H1 (cell line): ENCODE measurements at regions not wholly inside any gene's neighbourhood (a gene's known extent, or its start where the extent isn't known, plus 50 kb on each side); places are given as distances from the start of the nearest gene placed in this dataset.

Experiments
- CTCF ChIA-PET: fragments of 300-600 bp; sonication (Branson Sonifier 250); formaldehyde crosslinking; loops from one replicate; lab custom pipeline; 2021; ENCODE audit not compliant: partially characterized antibody; lab: Charles Lee
- POLR2A ChIA-PET: fragments of 300-600 bp; sonication (Branson Sonifier 250); formaldehyde crosslinking; loops from one replicate; lab custom pipeline; 2021; ENCODE audit warnings: inconsistent platforms; ENCODE audit not compliant: partially characterized antibody; lab: Charles Lee
- DNase-seq, 2 experiments: peaks; one replicate each; pipeline versions ENCODE4 v3.0.0 to v3.0.0-alpha.2; 2010 to 2022; ENCODE audit warnings: low spot score in 2 of 2, low read depth in 1 of 2, mixed read lengths in 1 of 2
- FAIRE-seq: peaks from 2 replicates; lab custom pipeline; 2011; peaks lifted over from hg19 to GRCh38; lab: Jason Lieb, UNC
- H2AFZ ChIP-seq: 2 replicates; pipeline ENCODE4 v1.8.1; 2012; ENCODE audit warnings: low read length, inconsistent platforms
- H2AK5ac ChIP-seq: 2 replicates; pipeline ENCODE4 v1.6.1; 2013; ENCODE audit warnings: low read depth, low read length
- H2BK120ac ChIP-seq: replicated peaks from 2 replicates; pipeline ENCODE3; 2013; ENCODE audit warnings: low read depth, low read length, inconsistent platforms
- H2BK12ac ChIP-seq: 2 replicates; pipeline ENCODE4 v1.6.1; 2013; ENCODE audit warnings: low read depth, low read length
- H2BK15ac ChIP-seq: 2 replicates; pipeline ENCODE4 v1.6.1; 2013; ENCODE audit warnings: low read length
- H2BK20ac ChIP-seq: 2 replicates; pipeline ENCODE4 v1.6.1; 2013; ENCODE audit warnings: low read length
- H2BK5ac ChIP-seq: 2 replicates; pipeline ENCODE4 v1.6.1; 2013; ENCODE audit warnings: low read depth, low read length
- H3K14ac ChIP-seq: 2 replicates; pipeline ENCODE4 v1.6.1; 2013; ENCODE audit warnings: inconsistent platforms; ENCODE audit not compliant: insufficient read length
- H3K18ac ChIP-seq: 2 replicates; pipeline ENCODE4 v1.6.1; 2013; ENCODE audit warnings: low read length; ENCODE audit errors: extremely low read depth
- H3K23ac ChIP-seq: 2 replicates; pipeline ENCODE4 v1.6.1; 2013; ENCODE audit warnings: inconsistent platforms; ENCODE audit not compliant: insufficient read length
- H3K23me2 ChIP-seq: 2 replicates; pipeline ENCODE4 v1.6.1; 2013; ENCODE audit warnings: low read depth, low read length
- H3K27ac ChIP-seq: 2 replicates; pipeline ENCODE4 v1.6.1; 2011; ENCODE audit warnings: low read depth, low read length, inconsistent platforms
- H3K27me3 ChIP-seq, 4 experiments: replicated peaks in 1 of 4; 1 replicate in 1 of 4; 2 replicates in 3 of 4; pipeline versions ENCODE4 v1.6.1 to v1.8.1; 2011 to 2013; ENCODE audit warnings: low read length in 3 of 4, mild to moderate bottlenecking in 3 of 4, inconsistent platforms in 2 of 4, mixed read lengths in 2 of 4, moderate library complexity in 1 of 4; ENCODE audit not compliant: control insufficient read depth in 3 of 4, insufficient read depth in 3 of 4; ENCODE audit errors: extremely low read depth in 1 of 4
- H3K36me3 ChIP-seq, 4 experiments: 2 replicates each; pipeline versions ENCODE4 v1.6.1 to v1.8.1; 2011 to 2013; ENCODE audit warnings: mild to moderate bottlenecking in 4 of 4, low read length in 3 of 4, moderate library complexity in 2 of 4, control low read depth in 1 of 4, inconsistent platforms in 1 of 4; ENCODE audit not compliant: insufficient read depth in 4 of 4, control insufficient read depth in 2 of 4
- H3K4ac ChIP-seq: replicated peaks from 2 replicates; pipeline ENCODE3; 2013; ENCODE audit warnings: low read length, low read depth, mixed read lengths, inconsistent platforms; ENCODE audit not compliant: insufficient read length
- H3K4me1 ChIP-seq, 4 experiments: replicated peaks in 1 of 4; 1 replicate in 1 of 4; 2 replicates in 3 of 4; pipeline versions ENCODE4 v1.6.1 to v1.8.1; 2011 to 2013; ENCODE audit warnings: low read length in 3 of 4, inconsistent platforms in 2 of 4, mixed read lengths in 1 of 4; ENCODE audit not compliant: insufficient read depth in 4 of 4, control insufficient read depth in 3 of 4
- H3K4me2 ChIP-seq, 2 experiments: 2 replicates each; pipeline versions ENCODE4 v1.6.1 to v1.8.1; 2011 to 2013; ENCODE audit warnings: low read depth in 2 of 2, low read length in 2 of 2, control low read depth in 1 of 2, inconsistent platforms in 1 of 2, mild to moderate bottlenecking in 1 of 2; ENCODE audit not compliant: insufficient read depth in 1 of 2
- H3K4me3 ChIP-seq, 4 experiments: fragments of 200-600, 300-600 bp in 1 of 4; sonication (generic), shearing (Covaris generic), sonication (Bioruptor Twin) in 1 of 4; 2 replicates each; pipeline versions ENCODE4 v1.5.1 to v1.8.1; 2011 to 2016; ENCODE audit warnings: low read length in 4 of 4, low read depth in 3 of 4, control low read depth in 2 of 4, inconsistent platforms in 2 of 4, mild to moderate bottlenecking in 2 of 4, mixed read lengths in 1 of 4, moderate library complexity in 1 of 4; ENCODE audit not compliant: insufficient read depth in 2 of 4; ENCODE audit errors: extremely low read depth in 1 of 4
- H3K56ac ChIP-seq: replicated peaks from 2 replicates; pipeline ENCODE3; 2013; ENCODE audit warnings: low read depth, mild to moderate bottlenecking, mixed read lengths, low read length, inconsistent platforms; ENCODE audit not compliant: insufficient read length
- H3K79me1 ChIP-seq: 2 replicates; pipeline ENCODE4 v1.6.1; 2013; ENCODE audit warnings: low read depth, low read length, control low read depth
- H3K79me2 ChIP-seq, 2 experiments: 2 replicates each; pipeline versions ENCODE4 v1.6.1 to v1.8.1; 2012 to 2013; ENCODE audit warnings: low read length in 2 of 2, mild to moderate bottlenecking in 2 of 2, inconsistent platforms in 1 of 2; ENCODE audit not compliant: insufficient read depth in 2 of 2, control insufficient read depth in 1 of 2
- H3K9ac ChIP-seq, 4 experiments: replicated peaks in 1 of 4; 1 replicate in 1 of 4; 2 replicates in 3 of 4; pipeline versions ENCODE4 v1.6.1 to v1.8.1; 2011 to 2013; ENCODE audit warnings: low read depth in 3 of 4, low read length in 3 of 4, control low read depth in 2 of 4, mild to moderate bottlenecking in 2 of 4, moderate library complexity in 2 of 4, inconsistent platforms in 1 of 4; ENCODE audit errors: extremely low read depth in 1 of 4
- H3K9me3 ChIP-seq, 2 experiments: 2 replicates each; pipeline versions ENCODE4 v1.6.1 to v1.8.1; 2012 to 2013; ENCODE audit warnings: mild to moderate bottlenecking in 2 of 2, moderate library complexity in 2 of 2, control low read depth in 1 of 2, inconsistent platforms in 1 of 2, low read depth in 1 of 2, low read length in 1 of 2, mixed read lengths in 1 of 2; ENCODE audit not compliant: insufficient read depth in 2 of 2
- H4K20me1 ChIP-seq, 2 experiments: replicated peaks in 1 of 2; 2 replicates each; pipeline versions ENCODE3 to v1.8.1; 2011 to 2013; ENCODE audit warnings: inconsistent platforms in 2 of 2, low read length in 2 of 2, mild to moderate bottlenecking in 1 of 2; ENCODE audit not compliant: insufficient read depth in 2 of 2, control insufficient read depth in 1 of 2
- H4K5ac ChIP-seq: 2 replicates; pipeline ENCODE4 v1.6.1; 2013; ENCODE audit warnings: low read length, low read depth, mixed read lengths, inconsistent platforms; ENCODE audit not compliant: insufficient read length
- H4K8ac ChIP-seq: 2 replicates; pipeline ENCODE4 v1.8.0; 2013; ENCODE audit warnings: mild to moderate bottlenecking, moderate library complexity, low read length, inconsistent platforms; ENCODE audit not compliant: insufficient read depth; ENCODE audit errors: extremely low read depth
- H4K91ac ChIP-seq: replicated peaks from 2 replicates; pipeline ENCODE3; 2013; ENCODE audit warnings: low read length, mixed read lengths, inconsistent platforms; ENCODE audit not compliant: insufficient read length
- GABPA ChIP-seq: IDR thresholded peaks from 2 replicates; pipeline ENCODE4 v1.6.1; 2011; ENCODE audit warnings: mild to moderate bottlenecking, low read length, moderate library complexity, borderline replicate concordance; ENCODE audit not compliant: insufficient read depth
- TAF7 ChIP-seq: optimal IDR thresholded peaks from 2 replicates; pipeline ENCODE3; 2011; ENCODE audit warnings: low read depth, mild to moderate bottlenecking, inconsistent platforms, low read length, moderate library complexity, borderline replicate concordance
- WGBS, 2 experiments: shearing (Covaris generic) in 1 of 2; methylation state at CpG; one replicate each; pipeline versions ENCODE4 v1.1.6 to v1.1.7; 2013 to 2015; ENCODE audit warnings: low lambda C conversion rate in 2 of 2, mixed read lengths in 2 of 2, inconsistent platforms in 1 of 2, low coverage in 1 of 2, missing lambda C conversion rate in 1 of 2; ENCODE audit not compliant: insufficient replicate concordance in 2 of 2, insufficient coverage in 1 of 2, insufficient read length in 1 of 2; ENCODE audit errors: extremely low coverage in 1 of 2, missing lambda C conversion rate in 1 of 2; 5-methylcytosine and 5-hydroxymethylcytosine counted together
- TF ChIP-seq, protein P1 (sequence below): IDR thresholded peaks from 2 replicates; pipeline ENCODE4 v1.6.1; 2011; ENCODE audit warnings: low read depth, mild to moderate bottlenecking, low read length; ENCODE audit not compliant: insufficient read depth

DNA sequence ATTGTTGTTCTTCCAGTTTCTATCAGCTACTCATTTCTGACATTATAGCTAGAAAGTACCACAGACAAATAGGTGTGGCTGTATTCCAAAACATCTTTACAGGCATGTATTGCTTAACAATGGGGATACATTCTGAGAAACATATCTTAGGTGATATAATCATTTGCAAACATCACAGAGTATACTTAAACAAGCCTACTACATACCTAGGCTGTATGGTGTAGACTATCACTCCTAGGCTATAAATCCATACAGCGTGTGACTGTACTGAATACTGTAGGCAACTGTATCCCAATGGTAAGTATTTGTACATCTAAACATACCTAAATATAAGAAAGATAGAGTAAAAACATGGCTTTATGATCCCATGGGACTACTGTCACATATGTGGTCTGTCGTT lies 231.8 kb downstream of the ETS1 start:
- Histone ChIP-seq H2BK12ac (no peak overlapping the region), H3K36me3 (no peaks in the 10 kb centered on the region), H4K20me1 (no peaks in the 10 kb centered on the region), H2AK5ac (no peak overlapping the region), H3K9me3 (no peaks in the 10 kb centered on the region), H3K4me2 (no peak overlapping the region), H2BK5ac (no peak overlapping the region), H3K4me1 (no peaks in the 10 kb centered on the region), H4K91ac (no peak overlapping the region), H3K18ac (no peak overlapping the region), H3K4ac (no peak overlapping the region), H2BK15ac (no peak overlapping the region), H2AFZ (no peak overlapping the region), H3K4me3 (no peak overlapping the region), H4K8ac (no peak overlapping the region), H2BK120ac (no peak overlapping the region), H3K23me2 (no peaks in the 10 kb centered on the region), H3K79me1 (no peaks in the 10 kb centered on the region), H3K56ac (no peak overlapping the region), H4K5ac (no peak overlapping the region), H3K14ac (no peak overlapping the region), H3K23ac (no peak overlapping the region), H3K27me3 (no peaks in the 10 kb centered on the region), H3K9ac (no peak overlapping the region), H3K27ac (no peak overlapping the region), H2BK20ac (no peak overlapping the region), H3K79me2 (no peaks in the 10 kb centered on the region)
- ChIA-PET CTCF (interaction anchor here (0.9 kb wide), 1 partner anchor 66 kb away, joined by 3 read pairs; no protein-coding TSS in a partner anchor), POLR2A (no interaction called here)
- DNase-seq, result no peak
- no peak for FAIRE-seq
- TF ChIP-seq TAF7, result no peak
- TF ChIP-seq, protein P1, sequence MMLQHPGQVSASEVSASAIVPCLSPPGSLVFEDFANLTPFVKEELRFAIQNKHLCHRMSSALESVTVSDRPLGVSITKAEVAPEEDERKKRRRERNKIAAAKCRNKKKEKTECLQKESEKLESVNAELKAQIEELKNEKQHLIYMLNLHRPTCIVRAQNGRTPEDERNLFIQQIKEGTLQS, result no peak
- TF ChIP-seq GABPA, result no peak
- WGBS, 2 experiments, result 94% methylated on average over 2 of the region's 2 CpGs; no CpG with 5 or more reads in 1 of the 2 experiments
